ENCODE measurements at regions not wholly inside any gene's neighbourhood (a gene's known extent, or its start where the extent isn't known, plus 50 kb on each side); places are given as distances from the start of the nearest gene placed in this dataset.

GRCh38 chr4:177117256-177117655, 192.4 kb upstream of the NEIL3 start:
- DNase-seq, result no peak

GRCh38 chr4:177118596-177118995, 191.1 kb upstream of the NEIL3 start:
- no peak for DNase-seq

GRCh38 chr4:177119021-177119471, 190.6 kb upstream of the NEIL3 start:
- no peak for DNase-seq

- DNase-seq, result no peak
These were observed 190.0 kb upstream of the NEIL3 start for GRCh38 chr4:177119691-177120090.

- DNase-seq, result no peak
These were observed 185.9 kb upstream of the NEIL3 start for GRCh38 chr4:177123811-177124210.

GRCh38 chr4:177124349-177125064, 185.2 kb upstream of the NEIL3 start:
- no peak for DNase-seq

- no peak for DNase-seq
These were observed 184.0 kb upstream of the NEIL3 start for GRCh38 chr4:177125656-177126055.

- DNase-seq, result no peak
These were observed 182.0 kb upstream of the NEIL3 start for GRCh38 chr4:177127658-177128057.

GRCh38 chr4:177128306-177128705, 181.4 kb upstream of the NEIL3 start:
- DNase-seq, result no peak

GRCh38 chr4:177131736-177132135, 177.9 kb upstream of the NEIL3 start:
- DNase-seq, result no peak

- no peak for DNase-seq
These were observed 162.0 kb upstream of the NEIL3 start for GRCh38 chr4:177147668-177148067.

GRCh38 chr4:177155454-177155853, 154.2 kb upstream of the NEIL3 start:
- no peak for DNase-seq

GRCh38 chr4:177159600-177159999, 150.1 kb upstream of the NEIL3 start:
- no peak for DNase-seq

- DNase-seq, result no peak
These were observed 147.9 kb upstream of the NEIL3 start for GRCh38 chr4:177161781-177162180.

- no peak for DNase-seq
These were observed 146.1 kb upstream of the NEIL3 start for GRCh38 chr4:177163532-177163931.

GRCh38 chr4:177171588-177171987, 138.1 kb upstream of the NEIL3 start:
- DNase-seq, result no peak

- DNase-seq, result no peak
These were observed 134.2 kb upstream of the NEIL3 start for GRCh38 chr4:177175473-177175872.

GRCh38 chr4:177177541-177178081, 132.1 kb upstream of the NEIL3 start:
- no peak for DNase-seq

- no peak for DNase-seq
These were observed 131.4 kb upstream of the NEIL3 start for GRCh38 chr4:177178246-177178645.

GRCh38 chr4:177182166-177182565, 127.5 kb upstream of the NEIL3 start:
- DNase-seq, result no peak

- DNase-seq, result no peak
These were observed 126.9 kb upstream of the NEIL3 start for GRCh38 chr4:177182728-177183127.

- no peak for DNase-seq
These were observed 124.5 kb upstream of the NEIL3 start for GRCh38 chr4:177185151-177185550.

- no peak for DNase-seq
These were observed 124.1 kb upstream of the NEIL3 start for GRCh38 chr4:177185579-177185978.

GRCh38 chr4:177187371-177187770, 122.3 kb upstream of the NEIL3 start:
- no peak for DNase-seq

- DNase-seq, result no peak
These were observed 118.6 kb upstream of the NEIL3 start for GRCh38 chr4:177190995-177191580.
